HCT116 (cell line): ENCODE measurements at regions not wholly inside any gene's neighbourhood (a gene's known extent, or its start where the extent isn't known, plus 50 kb on each side); places are given as distances from the start of the nearest gene placed in this dataset.

Experiments
- JUND ChIP-seq: IDR thresholded peaks from 2 replicates; pipeline ENCODE4 v1.6.1; 2012
- POLR2A ChIP-seq: IDR thresholded peaks from 2 replicates; pipeline ENCODE4 v1.7.0; 2011; ENCODE audit warnings: borderline replicate concordance; ENCODE audit not compliant: insufficient read depth, insufficient read length; ENCODE audit errors: extremely low read depth

DNA sequence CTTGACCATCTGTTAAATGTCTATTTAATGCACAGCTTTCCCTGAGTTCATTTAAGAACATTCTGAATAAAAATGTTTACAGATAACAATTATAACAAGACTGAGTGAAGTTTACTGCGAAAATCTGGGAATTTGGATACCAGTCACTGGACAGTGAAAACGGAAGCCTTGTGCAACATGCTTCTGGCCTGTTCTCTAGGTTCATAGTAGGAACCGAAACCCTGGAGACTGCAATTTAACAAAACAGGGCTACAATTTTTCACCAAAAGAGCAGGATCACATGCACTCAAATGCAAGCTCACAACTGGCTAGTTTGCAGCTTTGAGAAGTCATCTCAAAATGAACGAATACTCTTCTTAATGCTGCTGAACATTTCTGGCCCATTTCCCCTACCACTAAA lies 435.9 kb downstream of the NR2F2 start:
- TF ChIP-seq POLR2A (no peak), JUND (no peak)
